Fibroblast of upper back skin (primary cell): ENCODE measurements at regions not wholly inside any gene's neighbourhood (a gene's known extent, or its start where the extent isn't known, plus 50 kb on each side); places are given as distances from the start of the nearest gene placed in this dataset.
"Not testable (repeated sequence)": the region's sequence is repeated elsewhere in the genome, so short reads cannot be mapped to it uniquely, and the experiment has no call there.

Experiments used
- DNase-seq: peaks from one replicate; pipeline ENCODE4 v3.0.0-alpha.2; 2013

DNA sequence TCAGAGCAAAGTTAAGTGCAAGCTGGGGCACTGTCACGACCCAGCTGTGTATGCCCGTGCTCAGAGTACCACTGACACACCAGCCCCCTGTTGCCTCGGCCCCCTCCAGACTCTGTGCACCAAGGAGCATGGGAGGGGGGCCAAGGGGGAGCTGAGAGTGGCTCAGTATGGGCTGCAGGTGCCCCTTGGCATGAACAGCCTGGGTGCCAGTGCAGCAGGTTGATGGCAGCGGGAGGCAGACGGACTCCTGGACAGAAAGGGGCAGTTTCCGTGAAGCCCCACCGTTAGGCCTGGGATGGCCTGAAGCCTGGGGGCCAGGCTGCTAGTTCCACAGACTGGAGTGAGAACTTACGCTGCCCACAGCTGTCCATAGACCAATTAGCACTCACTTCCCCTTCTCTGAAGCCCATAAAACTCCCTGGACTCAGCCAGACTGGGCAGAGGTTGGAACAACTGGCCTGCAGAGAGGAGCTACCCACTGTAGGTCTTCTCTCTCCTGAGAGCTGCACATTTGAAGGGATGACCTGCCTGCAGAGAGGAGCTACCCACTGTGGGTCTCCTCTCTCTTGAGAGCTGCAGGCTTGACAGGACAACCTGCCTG is 182.8 kb downstream of the DEPDC1B start:
- no peak for DNase-seq

DNA sequence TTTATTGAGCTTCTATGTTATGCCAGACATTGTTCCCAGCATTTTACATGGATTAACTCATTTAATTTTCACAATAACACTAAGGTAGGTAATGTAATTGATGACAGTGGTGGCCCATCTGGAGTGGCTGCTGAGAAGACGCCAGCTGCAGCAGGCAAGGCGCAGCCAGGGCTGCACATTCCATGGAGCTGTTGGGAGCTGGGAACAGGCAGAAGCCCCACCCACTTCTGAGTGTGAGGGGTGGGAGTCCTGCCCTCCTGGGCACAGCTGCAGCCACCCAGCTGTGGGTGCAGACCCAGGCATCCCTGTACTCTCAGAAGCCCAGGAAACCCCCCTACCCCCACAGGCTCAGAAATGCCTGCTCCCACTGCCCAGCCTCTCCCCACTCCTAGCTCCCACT is 183.3 kb downstream of the DEPDC1B start:
- DNase-seq: no peak

DNA sequence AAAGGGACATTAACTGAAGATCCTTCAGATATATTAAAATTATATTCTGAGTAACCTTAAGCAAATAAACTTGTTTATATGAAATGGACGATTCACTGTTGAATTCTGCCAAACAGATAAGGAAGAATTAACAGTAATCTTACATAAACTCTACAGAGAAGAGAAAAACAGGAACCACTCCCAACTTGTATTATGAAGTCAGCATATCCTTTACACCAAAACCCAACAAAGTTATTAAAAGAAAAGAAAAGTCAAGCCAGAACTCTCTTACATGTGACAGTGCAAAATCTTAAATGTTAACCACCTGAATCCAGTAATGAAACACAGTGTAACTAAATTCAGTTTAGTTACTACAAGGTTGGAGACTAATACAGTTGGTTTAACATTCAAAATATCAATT is 185.8 kb downstream of the DEPDC1B start:
- no peak for DNase-seq

DNA sequence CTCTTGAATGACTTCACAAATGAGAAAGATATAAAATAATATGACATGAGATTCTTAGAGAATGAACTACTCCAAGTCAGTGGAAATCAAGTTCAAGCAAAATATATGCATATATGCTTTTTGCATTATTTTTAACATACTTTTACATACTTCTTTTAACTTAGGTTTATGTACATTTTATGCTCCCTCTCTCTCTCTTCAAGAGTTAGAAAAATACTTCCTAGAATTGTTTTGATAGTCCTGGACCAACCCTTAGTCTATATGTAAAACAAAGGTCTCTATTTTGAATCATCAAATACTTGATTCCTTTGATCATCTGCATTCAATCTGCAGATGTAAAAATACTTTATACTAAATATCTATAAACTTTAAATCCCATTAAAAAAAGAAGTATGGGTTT is 187.8 kb downstream of the DEPDC1B start:
- no peak for DNase-seq

DNA sequence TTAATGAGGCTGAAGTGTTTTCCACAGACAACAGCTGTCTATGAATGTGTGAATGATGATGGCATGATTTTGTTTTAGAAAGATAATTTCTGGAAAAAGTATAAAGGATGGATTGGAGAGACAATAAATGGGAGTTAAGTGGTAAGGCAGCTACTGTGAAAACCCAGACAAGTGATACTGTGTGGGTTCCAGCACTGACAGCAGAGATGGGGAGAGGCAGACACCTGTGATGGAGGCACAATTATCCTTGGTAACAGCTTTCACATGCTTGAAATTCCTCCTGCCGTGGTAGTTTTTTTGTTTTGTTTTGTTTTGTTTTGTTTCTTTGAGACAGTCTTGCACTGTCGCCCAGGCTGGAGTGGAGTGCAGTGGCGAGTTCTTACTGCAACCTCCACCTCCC is 189.3 kb downstream of the DEPDC1B start:
- DNase-seq: no peak

DNA sequence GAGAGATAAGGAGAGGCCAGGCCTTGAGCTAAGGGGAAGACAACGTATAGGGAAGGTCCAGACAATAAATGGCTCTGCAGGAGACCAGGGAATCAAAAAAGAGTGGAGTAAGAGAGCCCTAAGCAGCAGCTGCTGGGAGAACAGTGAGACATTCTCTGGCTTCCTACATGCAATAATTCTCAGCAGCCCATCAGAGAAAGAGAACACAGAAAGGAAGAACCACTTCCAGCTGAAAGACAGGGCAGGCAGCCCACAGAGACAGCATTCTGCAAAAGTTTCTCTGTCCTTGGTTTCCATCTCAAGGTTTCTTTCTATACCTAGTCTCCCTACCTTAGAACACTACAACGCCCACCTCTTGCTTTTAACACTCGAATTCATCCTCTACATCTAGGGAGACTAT is 189.9 kb downstream of the DEPDC1B start:
- DNase-seq: no peak

DNA sequence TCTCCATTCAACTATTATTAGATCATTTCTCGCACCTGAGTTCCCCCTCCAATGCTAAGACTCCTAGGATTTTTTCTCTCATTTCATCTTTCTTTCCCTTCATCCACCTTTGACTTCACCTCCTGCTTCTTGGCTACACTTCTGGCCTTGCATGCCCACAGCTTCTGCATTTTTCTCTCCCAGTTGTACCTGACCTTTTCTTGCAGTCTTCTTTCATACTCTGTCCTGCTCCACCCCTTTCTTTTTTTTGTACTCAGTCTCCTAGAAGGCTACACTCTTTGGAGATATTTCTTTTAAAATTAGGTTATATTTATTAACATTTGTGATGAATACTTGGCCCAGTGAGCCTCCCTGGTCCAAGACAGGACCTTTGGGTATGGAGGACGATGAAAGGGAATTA is 190.4 kb downstream of the DEPDC1B start:
- no peak for DNase-seq

DNA sequence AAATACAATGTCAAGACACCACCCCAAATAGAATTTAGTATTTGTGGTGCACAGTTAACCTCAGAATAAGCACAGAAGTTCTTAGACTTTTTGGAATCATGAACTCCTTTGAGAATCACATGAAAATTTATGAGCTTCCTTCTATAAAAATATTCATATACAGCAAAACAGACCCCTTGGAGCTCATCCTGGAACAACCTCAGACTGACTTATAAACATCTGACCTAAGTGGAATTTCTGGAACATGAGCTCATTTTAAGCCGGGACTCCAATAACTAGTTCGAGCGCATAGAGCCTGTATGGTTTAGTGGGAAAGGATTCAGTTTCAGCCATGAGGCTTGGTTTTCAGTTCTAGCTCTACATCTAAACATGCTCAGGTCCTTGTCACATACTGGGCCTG is 192.3 kb downstream of the DEPDC1B start:
- peak; percentile 78 for DNase-seq

DNA sequence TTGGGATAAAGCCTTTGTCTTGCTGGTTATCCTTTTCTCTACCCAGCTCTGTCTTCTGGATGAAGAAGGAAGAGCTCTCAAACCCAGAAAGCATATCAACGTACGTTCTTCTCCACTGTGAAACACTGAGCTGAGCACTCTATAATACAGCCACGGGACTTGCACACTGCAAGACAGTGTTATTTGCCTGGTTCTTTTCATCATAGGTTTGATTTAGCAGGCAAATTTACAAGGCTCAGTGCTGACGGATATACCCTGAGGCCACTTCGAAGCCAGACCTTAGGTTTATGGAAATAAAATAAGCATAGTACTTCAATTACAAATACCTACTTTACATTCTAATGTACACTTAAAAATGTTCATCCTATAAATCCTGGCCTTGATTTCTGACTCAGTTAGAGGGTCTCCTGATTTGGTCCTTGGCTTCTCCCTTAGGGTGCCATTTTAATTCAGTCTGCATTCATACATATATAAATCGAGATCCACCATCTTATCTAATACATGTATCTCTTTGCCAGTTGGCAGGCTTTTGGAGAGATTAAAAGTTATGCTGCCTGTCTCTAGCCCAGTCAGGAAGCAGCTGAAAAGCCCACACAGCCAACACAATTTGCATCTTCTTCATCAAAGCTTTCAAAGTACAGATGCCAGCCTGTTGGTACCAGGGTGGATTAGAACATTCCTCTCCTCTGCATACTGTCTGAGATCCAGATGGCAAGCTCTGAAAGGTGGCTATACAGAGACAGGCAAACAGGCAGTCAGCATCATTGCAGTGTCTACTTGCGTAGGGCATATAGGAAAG is 194.4 kb downstream of the DEPDC1B start:
- no peak for DNase-seq

DNA sequence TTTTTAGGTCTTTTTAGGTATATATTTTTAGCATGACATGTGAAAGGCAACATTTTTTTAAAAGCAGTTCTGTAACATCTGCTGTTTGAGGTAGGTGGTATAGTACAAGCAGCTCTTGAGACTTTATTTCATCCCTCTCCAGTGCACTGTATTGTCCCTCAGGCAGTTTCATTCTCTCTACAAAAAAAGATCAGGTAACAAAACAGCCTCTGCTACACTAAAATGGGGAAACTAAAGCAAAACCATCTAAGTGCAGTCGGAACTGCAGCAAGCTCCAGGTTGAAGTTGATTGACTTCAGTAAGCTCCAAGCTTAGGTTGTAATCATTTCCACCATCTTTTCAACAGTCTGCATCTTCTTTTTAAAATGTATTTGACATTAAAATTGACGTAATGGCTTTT is 195.6 kb downstream of the DEPDC1B start:
- no peak for DNase-seq

DNA sequence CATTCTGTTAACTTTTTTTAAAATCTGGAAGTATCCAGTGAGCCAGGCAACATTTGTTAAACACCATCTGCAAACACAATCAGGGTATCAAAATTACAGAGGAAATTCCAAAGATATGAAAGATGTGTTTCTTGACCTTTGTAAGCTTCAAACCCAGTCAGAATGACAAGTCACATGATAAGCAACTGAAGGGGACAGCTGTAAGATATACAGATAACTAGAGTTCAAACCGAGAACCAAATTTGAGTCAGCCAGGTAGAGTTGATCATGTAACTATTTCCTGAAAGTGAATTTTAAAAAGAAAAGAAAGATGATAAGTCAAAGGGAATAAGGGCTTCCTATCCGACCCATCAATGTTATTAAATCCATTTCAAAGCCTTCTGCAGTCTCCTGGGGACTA is 196.2 kb downstream of the DEPDC1B start:
- DNase-seq: no peak

DNA sequence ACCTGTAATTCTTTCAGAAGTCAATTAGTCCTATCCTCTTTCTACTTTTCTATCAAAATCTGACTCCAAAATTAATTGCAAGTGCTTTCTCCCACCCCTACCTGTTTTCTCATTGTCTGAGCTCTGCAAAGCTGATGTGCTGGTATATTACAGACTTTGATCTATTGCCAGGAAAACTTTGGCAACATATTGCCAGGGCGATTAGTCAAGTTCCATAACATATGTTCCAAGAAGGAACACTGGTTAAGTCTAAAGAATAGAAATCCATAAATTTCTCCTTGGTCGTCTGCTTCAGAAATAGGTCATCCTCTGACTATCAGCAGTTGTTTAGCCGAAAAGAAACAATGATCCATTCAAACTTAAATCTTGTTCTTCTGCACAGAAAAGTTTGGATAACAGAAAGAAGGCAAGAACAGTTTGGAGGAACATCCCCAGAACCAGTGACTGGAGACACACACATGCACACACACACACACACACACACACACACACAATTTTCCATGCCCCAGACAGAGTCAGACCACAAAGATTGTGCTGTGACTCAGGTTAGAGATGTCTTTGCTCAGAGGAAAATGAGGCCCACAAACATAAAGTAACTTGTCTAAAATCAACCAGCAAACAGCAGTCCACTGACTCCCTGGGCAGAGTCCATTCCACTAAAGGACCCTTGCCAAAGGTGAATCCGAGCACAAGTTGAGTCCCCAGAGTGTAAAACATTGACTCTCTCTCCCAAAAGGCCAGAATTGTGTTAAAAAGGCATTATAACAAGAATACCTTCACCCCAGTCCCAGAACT is 202.1 kb downstream of the DEPDC1B start:
- DNase-seq: peak; percentile 77

DNA sequence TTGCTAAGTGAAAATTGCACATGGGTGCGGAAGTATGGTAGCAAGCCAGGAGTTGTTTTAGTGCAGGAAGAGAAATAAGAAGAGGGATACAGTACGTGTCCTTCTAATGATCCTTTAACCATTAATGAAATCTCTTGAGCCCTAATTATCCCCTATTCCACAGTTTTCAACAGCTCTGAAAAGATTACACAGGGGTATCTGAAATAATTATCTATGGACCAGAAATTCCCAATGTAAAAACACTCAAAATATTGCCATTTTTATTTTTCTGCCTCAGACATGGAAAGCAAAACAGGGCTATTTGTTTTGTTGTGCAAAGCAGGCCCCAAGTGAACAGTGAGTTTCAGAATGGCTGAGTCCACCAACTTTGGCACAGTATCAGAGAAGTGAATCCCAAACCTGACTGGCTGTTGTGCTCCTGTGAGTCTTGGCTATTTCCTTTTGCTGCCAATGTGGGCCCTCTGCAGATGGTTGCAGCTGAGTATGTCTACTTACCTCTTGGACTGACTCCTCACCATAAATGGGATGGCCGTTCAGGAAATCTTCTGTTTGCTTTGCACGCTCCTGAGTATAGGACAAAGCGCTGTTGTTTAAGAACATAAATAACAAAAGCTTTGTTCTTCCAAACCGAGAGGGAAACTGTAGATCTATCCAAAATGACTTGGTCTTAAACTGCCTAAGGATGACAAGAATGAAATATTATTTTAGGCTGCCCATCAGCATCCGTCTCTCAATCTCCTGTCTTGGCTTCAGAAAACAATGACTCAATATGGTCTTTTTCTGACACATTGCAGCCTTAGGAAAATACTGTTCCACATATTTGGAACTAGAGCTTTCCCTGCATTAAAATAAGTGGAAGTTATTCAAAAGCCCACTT is 204.1 kb downstream of the DEPDC1B start:
- peak; percentile 21 for DNase-seq

DNA sequence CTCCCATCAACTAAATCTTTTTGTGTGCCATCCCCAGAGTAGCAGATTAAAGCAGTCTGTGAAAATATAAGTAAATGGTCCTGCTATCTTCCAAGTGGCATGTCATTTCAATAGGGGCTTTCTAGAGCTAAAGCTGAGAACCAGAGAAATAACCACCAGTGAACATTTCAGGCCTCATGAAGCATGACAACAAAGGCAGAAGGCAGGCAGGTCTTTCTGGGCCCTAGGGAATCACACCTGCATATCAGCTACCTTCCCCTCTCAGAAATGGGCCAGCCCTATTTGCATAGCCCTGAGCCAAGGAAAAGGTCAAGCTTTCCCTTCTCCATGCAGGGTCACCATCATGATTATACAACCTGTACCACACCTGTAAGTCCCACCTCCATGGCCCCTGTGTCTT is 205.3 kb downstream of the DEPDC1B start:
- no peak for DNase-seq

DNA sequence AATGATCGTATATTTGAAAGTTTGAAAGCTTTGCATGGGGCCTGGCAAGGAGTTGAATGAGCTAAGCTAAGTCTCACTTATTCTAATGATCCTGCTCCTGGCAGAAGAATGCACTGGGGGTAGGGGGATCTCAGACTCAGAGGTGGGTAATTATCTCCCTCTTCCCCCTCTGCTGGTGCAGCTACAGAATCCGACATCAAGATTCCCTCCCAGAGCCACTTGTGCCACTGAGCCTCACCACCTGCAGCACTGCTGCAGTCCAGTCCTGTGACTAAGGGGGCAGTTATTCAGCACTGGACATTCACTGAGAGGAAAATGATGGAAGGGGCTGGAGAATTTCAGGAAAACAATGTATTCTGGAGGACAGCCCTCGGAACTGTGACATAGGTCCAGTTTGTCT is 205.8 kb downstream of the DEPDC1B start:
- DNase-seq: no peak

DNA sequence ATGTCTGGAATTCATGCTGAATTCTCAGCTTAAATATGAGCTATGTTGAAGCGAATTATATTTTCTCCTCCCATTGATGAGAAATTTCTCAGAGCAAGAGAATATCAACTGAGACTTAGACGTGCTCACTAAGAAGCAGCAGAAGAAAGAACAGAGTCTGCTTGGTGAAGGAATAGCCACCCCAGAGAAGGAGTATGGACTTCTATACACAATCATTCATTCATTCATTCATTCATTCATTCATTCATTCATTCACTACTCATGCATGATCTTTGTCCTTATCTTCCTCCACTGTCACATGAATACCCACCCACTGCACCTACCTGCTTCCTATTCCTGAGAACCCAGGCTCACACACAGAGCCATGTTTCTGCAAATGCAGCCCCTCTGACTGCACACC is 206.6 kb downstream of the DEPDC1B start:
- DNase-seq: no peak

DNA sequence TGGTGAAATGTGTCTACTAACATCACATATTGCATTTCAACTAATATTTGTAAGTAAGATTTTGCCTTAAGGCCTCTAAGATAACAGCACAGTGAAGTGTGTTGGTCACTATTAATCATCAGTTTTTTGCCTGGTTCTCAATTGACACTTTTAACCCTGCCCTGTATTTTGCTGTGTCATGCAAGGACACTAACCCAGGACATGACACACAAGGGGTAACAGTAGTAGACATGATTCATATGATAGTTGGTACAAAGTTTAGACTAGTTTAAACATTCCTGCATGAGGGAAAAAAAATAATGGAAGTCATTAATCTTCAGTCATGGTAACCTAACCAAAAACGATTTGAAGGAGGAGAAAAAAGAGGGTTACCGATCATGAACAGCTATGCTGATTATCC is 207.0 kb downstream of the DEPDC1B start:
- DNase-seq: peak; percentile 27

DNA sequence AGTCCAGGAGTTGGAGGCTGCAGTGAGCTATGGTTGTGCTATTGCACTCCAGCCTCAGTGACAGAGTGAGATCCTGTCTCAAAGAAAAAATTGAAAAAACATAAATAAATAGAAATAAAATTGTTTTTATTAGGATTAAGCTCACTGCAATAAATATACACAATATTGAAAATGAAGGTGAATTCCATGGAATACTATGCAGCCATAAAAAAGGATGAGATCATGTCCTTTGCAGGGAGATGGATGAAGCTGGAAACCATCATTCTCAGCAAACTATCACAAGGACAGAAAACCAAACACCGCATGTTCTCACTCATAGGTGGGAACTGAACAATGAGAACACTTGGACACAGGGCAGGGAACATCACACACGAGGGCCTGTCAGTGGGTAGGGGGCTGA is 207.6 kb downstream of the DEPDC1B start:
- not testable (repeated sequence) for DNase-seq

DNA sequence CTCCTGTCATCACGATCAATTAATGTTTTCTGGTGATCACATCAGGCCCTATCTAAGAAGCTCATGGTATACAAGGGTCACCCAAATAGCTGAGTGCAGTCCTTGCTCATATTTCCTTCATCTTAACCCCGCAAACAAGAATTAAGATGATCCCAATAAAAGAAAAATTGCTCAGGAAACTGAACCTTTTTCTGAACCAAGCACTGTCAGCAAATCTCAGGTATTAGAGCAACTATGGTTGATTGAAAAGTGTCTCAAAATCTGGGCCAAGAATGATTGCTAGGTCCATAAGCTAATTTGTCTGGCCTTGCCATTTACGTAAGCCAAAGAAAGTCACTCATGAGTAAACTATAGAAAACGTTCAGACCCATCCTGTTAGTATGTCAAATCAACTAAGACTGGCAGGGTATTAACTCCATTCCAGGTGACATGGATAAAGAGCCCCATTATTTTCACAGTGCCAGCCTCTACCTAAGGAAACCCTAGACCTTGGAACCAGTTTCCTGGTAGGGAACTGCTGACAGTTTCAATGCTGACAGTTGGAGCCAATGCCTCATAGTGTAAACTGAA is 209.3 kb downstream of the DEPDC1B start:
- DNase-seq: no peak

DNA sequence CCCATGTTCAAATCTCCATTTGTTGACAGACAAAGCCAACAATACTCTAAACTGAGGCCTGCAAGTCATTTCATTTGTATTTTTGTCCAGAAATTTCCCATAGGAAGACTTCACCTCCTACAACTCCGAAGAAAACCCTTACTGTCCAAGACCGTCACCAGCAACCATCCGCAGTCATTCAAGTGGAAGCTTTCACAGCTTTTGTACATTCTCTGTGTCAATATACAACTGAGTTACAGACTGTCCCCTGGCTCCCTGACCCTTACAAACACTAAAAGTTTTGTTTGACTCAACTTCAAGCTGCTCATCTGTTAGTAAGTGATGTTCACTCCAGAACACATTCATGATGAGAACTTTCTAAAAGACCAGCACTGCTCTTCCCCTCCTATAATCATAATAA is 210.1 kb downstream of the DEPDC1B start:
- DNase-seq: no peak

DNA sequence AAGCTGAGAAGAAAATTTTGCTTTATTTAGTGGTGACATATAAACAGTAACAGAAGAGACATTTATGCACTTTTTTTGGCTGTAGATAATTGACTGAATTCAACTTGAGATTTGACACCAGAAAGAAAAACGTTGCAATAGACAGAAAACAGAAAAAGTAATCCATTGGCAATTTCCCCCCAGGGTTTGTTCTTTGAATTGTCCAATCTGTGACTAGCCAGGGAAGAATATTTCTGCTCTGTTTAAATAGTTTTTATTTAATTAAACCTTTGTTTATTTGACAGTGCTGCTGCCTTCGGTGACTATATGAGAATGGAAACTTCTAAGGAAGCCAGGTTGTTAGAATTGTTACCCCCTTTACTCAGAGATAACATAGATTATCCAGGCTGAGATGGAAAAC is 210.6 kb downstream of the DEPDC1B start:
- no peak for DNase-seq

DNA sequence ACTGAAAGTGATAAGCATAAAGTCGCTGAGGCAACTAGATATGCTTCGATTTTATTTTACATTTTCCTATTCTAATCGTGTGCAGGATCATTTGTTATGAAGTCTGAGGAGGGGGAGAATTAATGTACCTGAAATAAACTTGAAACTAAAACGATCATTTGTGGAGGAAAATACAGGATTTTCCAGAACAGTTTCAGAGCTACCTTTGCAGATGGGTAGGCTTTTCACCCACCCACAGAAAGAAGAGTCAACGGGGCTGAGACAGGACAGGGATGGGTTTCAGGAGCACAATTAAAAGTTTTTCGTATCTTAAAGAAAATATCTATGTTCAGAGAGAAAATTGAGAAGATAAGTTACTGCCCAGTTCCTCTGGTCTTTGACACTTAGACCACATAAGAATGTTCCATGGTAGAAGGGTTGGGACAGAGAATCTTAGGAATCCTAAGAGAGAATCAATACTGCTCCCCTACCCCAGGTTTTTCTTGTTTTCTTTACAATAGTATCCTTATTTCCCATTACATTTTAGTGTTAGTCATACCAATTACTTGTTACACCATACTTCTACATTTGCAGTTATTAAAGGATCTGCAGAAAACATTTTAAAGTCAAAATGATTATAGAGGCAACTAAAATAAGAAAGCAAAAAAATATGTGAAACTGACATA is 211.4 kb downstream of the DEPDC1B start:
- DNase-seq: no peak
